ENCODE measurements at regions not wholly inside any gene's neighbourhood (a gene's known extent, or its start where the extent isn't known, plus 50 kb on each side); places are given as distances from the start of the nearest gene placed in this dataset.
"Not testable (repeated sequence)": the region's sequence is repeated elsewhere in the genome, so short reads cannot be mapped to it uniquely, and the experiment has no call there.

- peak; percentile 8 to 10 for DNase-seq (ENCODE audit: low read depth in 2 of 2)
Measured at GRCh38 chr2:87075054-87075790, 53.6 kb upstream of the PLGLB1 start.

- DNase-seq (ENCODE audit: low read depth in 2 of 2): peak; percentile 47 to 68
Measured at GRCh38 chr2:87075791-87076252, 54.2 kb upstream of the PLGLB1 start.

- peak; percentile 92 to 94 for DNase-seq (ENCODE audit: low read depth in 2 of 2)
Measured at GRCh38 chr2:87076253-87077123, 54.8 kb upstream of the PLGLB1 start.

GRCh38 chr2:87077124-87077446 lies 55.4 kb upstream of the PLGLB1 start:
- not testable (repeated sequence) for DNase-seq (ENCODE audit: low read depth in 2 of 2)

- not testable (repeated sequence) for DNase-seq (ENCODE audit: low read depth in 2 of 2)
Measured at GRCh38 chr2:87081727-87082126, 60.1 kb upstream of the PLGLB1 start.

GRCh38 chr2:87088079-87088478 lies 66.4 kb upstream of the PLGLB1 start:
- DNase-seq (ENCODE audit: low read depth in 2 of 2): not testable (repeated sequence)

GRCh38 chr2:87089401-87089800 lies 67.8 kb upstream of the PLGLB1 start:
- not testable (repeated sequence) for DNase-seq (ENCODE audit: low read depth in 2 of 2)

GRCh38 chr2:87093252-87093651 lies 71.6 kb upstream of the PLGLB1 start:
- peak in 1 of 2 donors; percentile 5 for DNase-seq (ENCODE audit: low read depth in 2 of 2)

- not testable (repeated sequence) for DNase-seq (ENCODE audit: low read depth in 2 of 2)
Measured at GRCh38 chr2:87093937-87094529, 72.4 kb upstream of the PLGLB1 start.

GRCh38 chr2:87095804-87096203 lies 74.2 kb upstream of the PLGLB1 start:
- peak in 1 of 2 donors; percentile 1 for DNase-seq (ENCODE audit: low read depth in 2 of 2)

- DNase-seq (ENCODE audit: low read depth in 2 of 2): not testable (repeated sequence)
Measured at GRCh38 chr2:87128761-87129553, 107.3 kb upstream of the PLGLB1 start.

GRCh38 chr2:87132577-87132976 lies 110.9 kb upstream of the PLGLB1 start:
- not testable (repeated sequence) for DNase-seq (ENCODE audit: low read depth in 2 of 2)

GRCh38 chr2:87151835-87152493 lies 130.3 kb upstream of the PLGLB1 start:
- DNase-seq (ENCODE audit: low read depth in 2 of 2): not testable (repeated sequence)

GRCh38 chr2:87174454-87174853 lies 152.8 kb upstream of the PLGLB1 start:
- not testable (repeated sequence) for DNase-seq (ENCODE audit: low read depth in 2 of 2)

- DNase-seq (ENCODE audit: low read depth in 2 of 2): not testable (repeated sequence)
Measured at GRCh38 chr2:87183373-87183772, 161.7 kb upstream of the PLGLB1 start.

GRCh38 chr2:87184260-87184659 lies 162.6 kb upstream of the PLGLB1 start:
- not testable (repeated sequence) for DNase-seq (ENCODE audit: low read depth in 2 of 2)

- not testable (repeated sequence) for DNase-seq (ENCODE audit: low read depth in 2 of 2)
Measured at GRCh38 chr2:87189214-87189613, 167.6 kb upstream of the PLGLB1 start.

- DNase-seq (ENCODE audit: low read depth in 2 of 2): not testable (repeated sequence)
Measured at GRCh38 chr2:87193336-87193735, 171.7 kb upstream of the PLGLB1 start.

- not testable (repeated sequence) for DNase-seq (ENCODE audit: low read depth in 2 of 2)
Measured at GRCh38 chr2:87194254-87194999, 172.8 kb upstream of the PLGLB1 start.

Measured in lung microvascular endothelial cell (primary cell).